H1 (cell line): ENCODE measurements at regions not wholly inside any gene's neighbourhood (a gene's known extent, or its start where the extent isn't known, plus 50 kb on each side); places are given as distances from the start of the nearest gene placed in this dataset.

ENCODE experiments used
- CTCF ChIA-PET: fragments of 300-600 bp; sonication (Branson Sonifier 250); formaldehyde crosslinking; loops from one replicate; lab custom pipeline; 2021; ENCODE audit not compliant: partially characterized antibody; lab: Charles Lee
- POLR2A ChIA-PET: fragments of 300-600 bp; sonication (Branson Sonifier 250); formaldehyde crosslinking; loops from one replicate; lab custom pipeline; 2021; ENCODE audit warnings: inconsistent platforms; ENCODE audit not compliant: partially characterized antibody; lab: Charles Lee
- DNase-seq, 2 experiments: peaks; one replicate each; pipeline versions ENCODE4 v3.0.0 to v3.0.0-alpha.2; 2010 to 2022; ENCODE audit warnings: low spot score in 2 of 2, low read depth in 1 of 2, mixed read lengths in 1 of 2
- FAIRE-seq: peaks from 2 replicates; lab custom pipeline; 2011; peaks lifted over from hg19 to GRCh38; lab: Jason Lieb, UNC
- H2AFZ ChIP-seq: 2 replicates; pipeline ENCODE4 v1.8.1; 2012; ENCODE audit warnings: low read length, inconsistent platforms
- H2AK5ac ChIP-seq: 2 replicates; pipeline ENCODE4 v1.6.1; 2013; ENCODE audit warnings: low read depth, low read length
- H2BK120ac ChIP-seq: replicated peaks from 2 replicates; pipeline ENCODE3; 2013; ENCODE audit warnings: low read depth, low read length, inconsistent platforms
- H2BK12ac ChIP-seq: 2 replicates; pipeline ENCODE4 v1.6.1; 2013; ENCODE audit warnings: low read depth, low read length
- H2BK15ac ChIP-seq: 2 replicates; pipeline ENCODE4 v1.6.1; 2013; ENCODE audit warnings: low read length
- H2BK20ac ChIP-seq: 2 replicates; pipeline ENCODE4 v1.6.1; 2013; ENCODE audit warnings: low read length
- H2BK5ac ChIP-seq: 2 replicates; pipeline ENCODE4 v1.6.1; 2013; ENCODE audit warnings: low read depth, low read length
- H3K14ac ChIP-seq: 2 replicates; pipeline ENCODE4 v1.6.1; 2013; ENCODE audit warnings: inconsistent platforms; ENCODE audit not compliant: insufficient read length
- H3K18ac ChIP-seq: 2 replicates; pipeline ENCODE4 v1.6.1; 2013; ENCODE audit warnings: low read length; ENCODE audit errors: extremely low read depth
- H3K23ac ChIP-seq: 2 replicates; pipeline ENCODE4 v1.6.1; 2013; ENCODE audit warnings: inconsistent platforms; ENCODE audit not compliant: insufficient read length
- H3K23me2 ChIP-seq: 2 replicates; pipeline ENCODE4 v1.6.1; 2013; ENCODE audit warnings: low read depth, low read length
- H3K27ac ChIP-seq: 2 replicates; pipeline ENCODE4 v1.6.1; 2011; ENCODE audit warnings: low read depth, low read length, inconsistent platforms
- H3K27me3 ChIP-seq, 4 experiments: replicated peaks in 1 of 4; 1 replicate in 1 of 4; 2 replicates in 3 of 4; pipeline versions ENCODE4 v1.6.1 to v1.8.1; 2011 to 2013; ENCODE audit warnings: low read length in 3 of 4, mild to moderate bottlenecking in 3 of 4, inconsistent platforms in 2 of 4, mixed read lengths in 2 of 4, moderate library complexity in 1 of 4; ENCODE audit not compliant: control insufficient read depth in 3 of 4, insufficient read depth in 3 of 4; ENCODE audit errors: extremely low read depth in 1 of 4
- H3K36me3 ChIP-seq, 4 experiments: 2 replicates each; pipeline versions ENCODE4 v1.6.1 to v1.8.1; 2011 to 2013; ENCODE audit warnings: mild to moderate bottlenecking in 4 of 4, low read length in 3 of 4, moderate library complexity in 2 of 4, control low read depth in 1 of 4, inconsistent platforms in 1 of 4; ENCODE audit not compliant: insufficient read depth in 4 of 4, control insufficient read depth in 2 of 4
- H3K4ac ChIP-seq: replicated peaks from 2 replicates; pipeline ENCODE3; 2013; ENCODE audit warnings: low read length, low read depth, mixed read lengths, inconsistent platforms; ENCODE audit not compliant: insufficient read length
- H3K4me1 ChIP-seq, 4 experiments: replicated peaks in 1 of 4; 1 replicate in 1 of 4; 2 replicates in 3 of 4; pipeline versions ENCODE4 v1.6.1 to v1.8.1; 2011 to 2013; ENCODE audit warnings: low read length in 3 of 4, inconsistent platforms in 2 of 4, mixed read lengths in 1 of 4; ENCODE audit not compliant: insufficient read depth in 4 of 4, control insufficient read depth in 3 of 4
- H3K4me2 ChIP-seq, 2 experiments: 2 replicates each; pipeline versions ENCODE4 v1.6.1 to v1.8.1; 2011 to 2013; ENCODE audit warnings: low read depth in 2 of 2, low read length in 2 of 2, control low read depth in 1 of 2, inconsistent platforms in 1 of 2, mild to moderate bottlenecking in 1 of 2; ENCODE audit not compliant: insufficient read depth in 1 of 2
- H3K4me3 ChIP-seq, 4 experiments: fragments of 200-600, 300-600 bp in 1 of 4; sonication (generic), shearing (Covaris generic), sonication (Bioruptor Twin) in 1 of 4; 2 replicates each; pipeline versions ENCODE4 v1.5.1 to v1.8.1; 2011 to 2016; ENCODE audit warnings: low read length in 4 of 4, low read depth in 3 of 4, control low read depth in 2 of 4, inconsistent platforms in 2 of 4, mild to moderate bottlenecking in 2 of 4, mixed read lengths in 1 of 4, moderate library complexity in 1 of 4; ENCODE audit not compliant: insufficient read depth in 2 of 4; ENCODE audit errors: extremely low read depth in 1 of 4
- H3K56ac ChIP-seq: replicated peaks from 2 replicates; pipeline ENCODE3; 2013; ENCODE audit warnings: low read depth, mild to moderate bottlenecking, mixed read lengths, low read length, inconsistent platforms; ENCODE audit not compliant: insufficient read length
- H3K79me1 ChIP-seq: 2 replicates; pipeline ENCODE4 v1.6.1; 2013; ENCODE audit warnings: low read depth, low read length, control low read depth
- H3K79me2 ChIP-seq, 2 experiments: 2 replicates each; pipeline versions ENCODE4 v1.6.1 to v1.8.1; 2012 to 2013; ENCODE audit warnings: low read length in 2 of 2, mild to moderate bottlenecking in 2 of 2, inconsistent platforms in 1 of 2; ENCODE audit not compliant: insufficient read depth in 2 of 2, control insufficient read depth in 1 of 2
- H3K9ac ChIP-seq, 4 experiments: replicated peaks in 1 of 4; 1 replicate in 1 of 4; 2 replicates in 3 of 4; pipeline versions ENCODE4 v1.6.1 to v1.8.1; 2011 to 2013; ENCODE audit warnings: low read depth in 3 of 4, low read length in 3 of 4, control low read depth in 2 of 4, mild to moderate bottlenecking in 2 of 4, moderate library complexity in 2 of 4, inconsistent platforms in 1 of 4; ENCODE audit errors: extremely low read depth in 1 of 4
- H3K9me3 ChIP-seq, 2 experiments: 2 replicates each; pipeline versions ENCODE4 v1.6.1 to v1.8.1; 2012 to 2013; ENCODE audit warnings: mild to moderate bottlenecking in 2 of 2, moderate library complexity in 2 of 2, control low read depth in 1 of 2, inconsistent platforms in 1 of 2, low read depth in 1 of 2, low read length in 1 of 2, mixed read lengths in 1 of 2; ENCODE audit not compliant: insufficient read depth in 2 of 2
- H4K20me1 ChIP-seq, 2 experiments: replicated peaks in 1 of 2; 2 replicates each; pipeline versions ENCODE3 to v1.8.1; 2011 to 2013; ENCODE audit warnings: inconsistent platforms in 2 of 2, low read length in 2 of 2, mild to moderate bottlenecking in 1 of 2; ENCODE audit not compliant: insufficient read depth in 2 of 2, control insufficient read depth in 1 of 2
- H4K5ac ChIP-seq: 2 replicates; pipeline ENCODE4 v1.6.1; 2013; ENCODE audit warnings: low read length, low read depth, mixed read lengths, inconsistent platforms; ENCODE audit not compliant: insufficient read length
- H4K8ac ChIP-seq: 2 replicates; pipeline ENCODE4 v1.8.0; 2013; ENCODE audit warnings: mild to moderate bottlenecking, moderate library complexity, low read length, inconsistent platforms; ENCODE audit not compliant: insufficient read depth; ENCODE audit errors: extremely low read depth
- H4K91ac ChIP-seq: replicated peaks from 2 replicates; pipeline ENCODE3; 2013; ENCODE audit warnings: low read length, mixed read lengths, inconsistent platforms; ENCODE audit not compliant: insufficient read length
- CBX5 ChIP-seq: fragments of 300-800, 300-1000 bp; sonication (generic); IDR thresholded peaks from 2 replicates; pipeline ENCODE4 v1.7.1; 2016; ENCODE audit warnings: antibody characterized with exemption, low read length, low read depth
- GTF2F1 ChIP-seq: IDR thresholded peaks from 2 replicates; pipeline ENCODE4 v1.6.1; 2012; ENCODE audit warnings: low read depth, low read length, improper control_type of control experiment, borderline replicate concordance
- HDAC6 ChIP-seq: IDR thresholded peaks from one replicate; pipeline ENCODE4 v1.7.1; 2012; ENCODE audit warnings: low read depth, mild to moderate bottlenecking, inconsistent platforms, low read length, moderate library complexity
- JUN ChIP-seq: IDR thresholded peaks from 2 replicates; pipeline ENCODE4 v1.6.1; 2011; ENCODE audit warnings: low read depth, mild to moderate bottlenecking, improper control_type of control experiment, low read length
- MAFK ChIP-seq: IDR thresholded peaks from 2 replicates; pipeline ENCODE4 v1.6.1; 2012; ENCODE audit warnings: low read depth, mild to moderate bottlenecking, improper control_type of control experiment, low read length
- POU5F1 ChIP-seq: IDR thresholded peaks from 2 replicates; pipeline ENCODE4 v1.6.1; 2011; ENCODE audit warnings: low read depth, mild to moderate bottlenecking, low read length, moderate library complexity
- RBBP5 ChIP-seq: IDR thresholded peaks from 2 replicates; pipeline ENCODE4 v1.7.1; 2012; ENCODE audit warnings: low read depth, mild to moderate bottlenecking, inconsistent platforms, low read length, moderate library complexity, borderline replicate concordance
- RNF2 ChIP-seq: fragments of 200-900, 300-1000 bp; sonication (generic); IDR thresholded peaks from 2 replicates; pipeline ENCODE4 v1.7.1; 2016; ENCODE audit warnings: borderline replicate concordance, low read depth, mild to moderate bottlenecking, antibody characterized with exemption, low read length; ENCODE audit not compliant: poor library complexity, severe bottlenecking; ENCODE audit errors: missing control alignments
- YY1 ChIP-seq: IDR thresholded peaks from 2 replicates; pipeline ENCODE4 v1.6.1; 2011; ENCODE audit warnings: low read depth, mild to moderate bottlenecking, low read length
- ZNF274 ChIP-seq: IDR thresholded peaks from 2 replicates; pipeline ENCODE4 v1.7.0; 2012; ENCODE audit warnings: low read length, borderline replicate concordance; ENCODE audit errors: extremely low read depth
- WGBS, 2 experiments: shearing (Covaris generic) in 1 of 2; methylation state at CpG; one replicate each; pipeline versions ENCODE4 v1.1.6 to v1.1.7; 2013 to 2015; ENCODE audit warnings: low lambda C conversion rate in 2 of 2, mixed read lengths in 2 of 2, inconsistent platforms in 1 of 2, low coverage in 1 of 2, missing lambda C conversion rate in 1 of 2; ENCODE audit not compliant: insufficient replicate concordance in 2 of 2, insufficient coverage in 1 of 2, insufficient read length in 1 of 2; ENCODE audit errors: extremely low coverage in 1 of 2, missing lambda C conversion rate in 1 of 2; 5-methylcytosine and 5-hydroxymethylcytosine counted together
- TF ChIP-seq, protein P1 (sequence below): IDR thresholded peaks from 2 replicates; pipeline ENCODE4 v1.6.1; 2011; ENCODE audit warnings: low read depth, mild to moderate bottlenecking, low read length; ENCODE audit not compliant: insufficient read depth
- TF ChIP-seq, protein P2 (sequence below): IDR thresholded peaks from 2 replicates; pipeline ENCODE4 v1.6.1; 2011; ENCODE audit warnings: low read length, improper control_type of control experiment

DNA sequence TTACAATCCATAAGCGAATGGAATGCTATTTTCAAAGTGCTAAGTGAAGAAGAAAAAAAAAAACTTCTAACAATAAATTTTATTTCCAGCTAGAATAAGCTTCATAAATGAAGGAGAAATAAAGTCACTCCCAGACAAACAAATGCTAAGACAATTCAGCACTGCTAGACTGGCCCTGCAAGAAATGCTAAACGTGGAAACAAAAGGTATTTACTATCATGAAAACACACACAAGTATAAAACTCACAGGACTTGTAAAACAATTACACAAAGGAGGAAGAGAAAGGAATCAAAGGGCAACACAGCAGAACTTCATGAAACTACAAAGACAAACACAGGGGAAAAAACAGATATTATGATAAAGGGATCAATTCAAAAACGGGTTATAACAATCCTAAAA, 85.8 kb upstream of the NELL2 start:
- FAIRE-seq (no peak), DNase-seq (no peak)
- Histone ChIP-seq H3K79me2 (no peaks in the 10 kb centered on the region), H2BK12ac (no peak overlapping the region), H4K20me1 (no peaks in the 10 kb centered on the region), H2BK120ac (no peak overlapping the region), H3K23ac (no peak overlapping the region), H3K27ac (no peak overlapping the region), H3K56ac (no peak overlapping the region), H2AFZ (no peak overlapping the region), H4K5ac (no peak overlapping the region), H3K23me2 (no peaks in the 10 kb centered on the region), H2AK5ac (no peak overlapping the region), H3K18ac (no peak overlapping the region), H3K4me2 (no peak overlapping the region), H3K4ac (no peak overlapping the region), H3K4me1 (peaks cover 2 to 8% (median 5%) of the 10 kb centered on the region in 4 experiments; a peak in 6 of 7 replicates), H3K4me3 (no peak overlapping the region), H3K14ac (no peak overlapping the region), H3K9me3 (no peaks in the 10 kb centered on the region; a peak in 1 of 4 replicates), H4K8ac (no peak overlapping the region), H2BK5ac (no peak overlapping the region), H3K27me3 (no peaks in the 10 kb centered on the region), H3K9ac (no peak overlapping the region), H2BK15ac (no peak overlapping the region), H4K91ac (no peak overlapping the region), H3K36me3 (no peaks in the 10 kb centered on the region), H2BK20ac (no peak overlapping the region), H3K79me1 (no peaks in the 10 kb centered on the region)
- POLR2A ChIA-PET: no interaction called here
- no peak for TF ChIP-seq GTF2F1
- no peak for TF ChIP-seq RBBP5
- TF ChIP-seq JUN: no peak
- no peak for TF ChIP-seq RNF2
- no peak for TF ChIP-seq POU5F1
- no peak for TF ChIP-seq MAFK
- TF ChIP-seq, protein P1, sequence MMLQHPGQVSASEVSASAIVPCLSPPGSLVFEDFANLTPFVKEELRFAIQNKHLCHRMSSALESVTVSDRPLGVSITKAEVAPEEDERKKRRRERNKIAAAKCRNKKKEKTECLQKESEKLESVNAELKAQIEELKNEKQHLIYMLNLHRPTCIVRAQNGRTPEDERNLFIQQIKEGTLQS: no peak
- no peak for TF ChIP-seq CBX5
- no peak for TF ChIP-seq HDAC6
- TF ChIP-seq YY1: no peak
- TF ChIP-seq, protein P2, sequence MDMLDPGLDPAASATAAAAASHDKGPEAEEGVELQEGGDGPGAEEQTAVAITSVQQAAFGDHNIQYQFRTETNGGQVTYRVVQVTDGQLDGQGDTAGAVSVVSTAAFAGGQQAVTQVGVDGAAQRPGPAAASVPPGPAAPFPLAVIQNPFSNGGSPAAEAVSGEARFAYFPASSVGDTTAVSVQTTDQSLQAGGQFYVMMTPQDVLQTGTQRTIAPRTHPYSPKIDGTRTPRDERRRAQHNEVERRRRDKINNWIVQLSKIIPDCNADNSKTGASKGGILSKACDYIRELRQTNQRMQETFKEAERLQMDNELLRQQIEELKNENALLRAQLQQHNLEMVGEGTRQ: no peak
- no peak for TF ChIP-seq ZNF274
- CTCF ChIA-PET: interaction anchor here (0.6 to 5.3 kb wide), 7 partner anchors 9 to 502 kb away, joined by 3 to 41 read pairs (median 5); no protein-coding TSS in a partner anchor
- WGBS, 2 experiments: 88% methylated on average over 3 of the region's 3 CpGs; no CpG with 5 or more reads in 1 of the 2 experiments
